Panc1 (cell line): ENCODE measurements at regions not wholly inside any gene's neighbourhood (a gene's known extent, or its start where the extent isn't known, plus 50 kb on each side); places are given as distances from the start of the nearest gene placed in this dataset.

Experiments used
- ATAC-seq: fragments of 200-7000 bp; cut with Tn5 transposase; 2 replicates; pipeline ENCODE4 v1.9.1; 2020; ENCODE audit warnings: mild to moderate bottlenecking, moderate library complexity
- BruUV-seq: library from RNA; stranded (reverse); fragments of 400-500 nt; replicated peaks from 2 replicates; lab custom pipeline; 2021; lab: Mats Ljungman, UMichigan
- CTCF ChIA-PET: fragments of 300-600 bp; sonication (Branson Sonifier 250); formaldehyde crosslinking; loops from one replicate; lab custom pipeline; 2022; ENCODE audit warnings: antibody characterized with exemption; lab: Charles Lee
- POLR2A ChIA-PET: fragments of 300-600 bp; sonication (Branson Sonifier 250); formaldehyde crosslinking; loops from one replicate; lab custom pipeline; 2022; ENCODE audit warnings: antibody characterized with exemption; lab: Charles Lee
- DNase-seq: peaks from one replicate; pipeline ENCODE4 v3.0.0-alpha.2; 2010; ENCODE audit warnings: low read depth, low spot score
- H3K27ac ChIP-seq: 2 replicates; pipeline ENCODE4 v1.5.1; 2011; ENCODE audit warnings: mild to moderate bottlenecking, low read length, inconsistent platforms
- H3K27me3 ChIP-seq: fragments of 200-500 bp; sonication (Bioruptor generic); 2 replicates; pipeline ENCODE4 v1.6.0; 2014; ENCODE audit warnings: low read length, inconsistent platforms; ENCODE audit not compliant: control insufficient read depth, insufficient read depth
- H3K36me3 ChIP-seq: fragments of 200-500 bp; sonication (Bioruptor generic); 2 replicates; pipeline ENCODE4 v1.5.1; 2014; ENCODE audit warnings: inconsistent platforms, mild to moderate bottlenecking, low read length, moderate library complexity; ENCODE audit not compliant: control insufficient read depth, insufficient read depth
- H3K4me1 ChIP-seq: 2 replicates; pipeline ENCODE4 v1.5.1; 2011; ENCODE audit warnings: inconsistent platforms, mild to moderate bottlenecking, low read length, moderate library complexity; ENCODE audit not compliant: control insufficient read depth, insufficient read depth
- H3K4me3 ChIP-seq, 2 experiments: 2 replicates each; pipeline ENCODE4 v1.5.1; 2011 to 2012; ENCODE audit warnings: low read depth in 2 of 2, low read length in 2 of 2, mild to moderate bottlenecking in 2 of 2, inconsistent platforms in 1 of 2, moderate library complexity in 1 of 2
- H3K9me3 ChIP-seq: fragments of 200-500 bp; sonication (Bioruptor generic); 2 replicates; pipeline ENCODE4 v1.5.1; 2014; ENCODE audit warnings: low read depth, mild to moderate bottlenecking, inconsistent platforms, low read length, moderate library complexity; ENCODE audit not compliant: control insufficient read depth, insufficient read depth
- POLR2AphosphoS5 ChIP-seq: IDR thresholded peaks from 2 replicates; pipeline ENCODE4 v1.6.1; 2012; ENCODE audit warnings: mild to moderate bottlenecking, low read depth, low read length, moderate library complexity
- REST ChIP-seq, 2 experiments: IDR thresholded peaks; 2 replicates each; pipeline ENCODE4 v1.6.1; 2011 to 2012; ENCODE audit warnings: low read depth in 2 of 2, control low read depth in 1 of 2, low read length in 1 of 2, mild to moderate bottlenecking in 1 of 2, moderate library complexity in 1 of 2; ENCODE audit not compliant: insufficient read depth in 1 of 2
- SIN3A ChIP-seq: IDR thresholded peaks from 2 replicates; pipeline ENCODE4 v1.6.1; 2012; ENCODE audit warnings: low read depth, mild to moderate bottlenecking, low read length, moderate library complexity, borderline replicate concordance; ENCODE audit not compliant: insufficient read depth
- TCF7L2 ChIP-seq: IDR thresholded peaks from 2 replicates; pipeline ENCODE4 v1.6.1; 2011; ENCODE audit warnings: mild to moderate bottlenecking, low read depth, low read length, inconsistent platforms
- in situ Hi-C: cut with HindIII; loops from 2 replicates; pipeline ENCODE4 v1.10.0; 2016; ENCODE audit warnings: low sequenced_read_pairs, low pct_unique_long_range_greater_than_20kb
- intact Hi-C: fragments of 100-400 bp; cut with micrococcal nuclease; formaldehyde crosslinking; loops from one replicate; pipeline ENCODE4 v1.10.0; 2022; ENCODE audit not compliant: unreplicated experiment
- TF ChIP-seq, protein P1 (sequence below): fragments of 450-650 bp; IDR thresholded peaks from 2 replicates; pipeline ENCODE4 v1.5.1; 2017; ENCODE audit warnings: mild to moderate bottlenecking

- peaks cover 4% of the 10 kb centered on the region; the same call in 1 of the 2 replicates for H3K27me3 ChIP-seq
- intact Hi-C loops = no loop called here
Measured at GRCh38 chr12:111196532-111196931, 172.4 kb downstream of the PHETA1 start.

GRCh38 chr12:111195316-111195715, 173.6 kb downstream of the PHETA1 start:
- in situ Hi-C loops (no loop called here), intact Hi-C loops (no loop called here)
- ChIA-PET POLR2A (no interaction called here), CTCF (no interaction called here)
- Histone ChIP-seq H3K36me3 (no peaks in the 10 kb centered on the region), H3K9me3 (no peaks in the 10 kb centered on the region), H3K4me1 (no peaks in the 10 kb centered on the region), H3K27me3 (peaks cover 5% of the 10 kb centered on the region), H3K4me3 (no peak overlapping the region), H3K27ac (no peak overlapping the region)
- DNase-seq (no peak), ATAC-seq (no peak)
- no TSS peak for BruUV-seq
- TF ChIP-seq REST (IDR thresholded peaks at IDR 0.05; ENCODE audit: insufficient read depth in 1 of 2, low read depth in 2 of 2, low read length in 1 of 2) (no peak), SIN3A (no peak), TCF7L2 (no peak), POLR2AphosphoS5 (no peak)
- TF ChIP-seq, protein P1, sequence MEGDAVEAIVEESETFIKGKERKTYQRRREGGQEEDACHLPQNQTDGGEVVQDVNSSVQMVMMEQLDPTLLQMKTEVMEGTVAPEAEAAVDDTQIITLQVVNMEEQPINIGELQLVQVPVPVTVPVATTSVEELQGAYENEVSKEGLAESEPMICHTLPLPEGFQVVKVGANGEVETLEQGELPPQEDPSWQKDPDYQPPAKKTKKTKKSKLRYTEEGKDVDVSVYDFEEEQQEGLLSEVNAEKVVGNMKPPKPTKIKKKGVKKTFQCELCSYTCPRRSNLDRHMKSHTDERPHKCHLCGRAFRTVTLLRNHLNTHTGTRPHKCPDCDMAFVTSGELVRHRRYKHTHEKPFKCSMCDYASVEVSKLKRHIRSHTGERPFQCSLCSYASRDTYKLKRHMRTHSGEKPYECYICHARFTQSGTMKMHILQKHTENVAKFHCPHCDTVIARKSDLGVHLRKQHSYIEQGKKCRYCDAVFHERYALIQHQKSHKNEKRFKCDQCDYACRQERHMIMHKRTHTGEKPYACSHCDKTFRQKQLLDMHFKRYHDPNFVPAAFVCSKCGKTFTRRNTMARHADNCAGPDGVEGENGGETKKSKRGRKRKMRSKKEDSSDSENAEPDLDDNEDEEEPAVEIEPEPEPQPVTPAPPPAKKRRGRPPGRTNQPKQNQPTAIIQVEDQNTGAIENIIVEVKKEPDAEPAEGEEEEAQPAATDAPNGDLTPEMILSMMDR = no peak

More at GRCh38 chr12:111196532-111196931, 172.4 kb downstream of the PHETA1 start:
- H3K9me3 ChIP-seq = no peaks in the 10 kb centered on the region
- in situ Hi-C loops = no loop called here
- TF ChIP-seq TCF7L2 = no peak
- TF ChIP-seq REST (IDR thresholded peaks at IDR 0.05; ENCODE audit: insufficient read depth in 1 of 2, low read depth in 2 of 2, low read length in 1 of 2) = no peak
- TF ChIP-seq, protein P1 = no peak
- no peak for TF ChIP-seq POLR2AphosphoS5
- TF ChIP-seq SIN3A = no peak
- H3K4me1 ChIP-seq = no peaks in the 10 kb centered on the region
- H3K4me3 ChIP-seq = no peak overlapping the region
- DNase-seq = no peak
- no peak for ATAC-seq
- no TSS peak for BruUV-seq
- H3K36me3 ChIP-seq = no peaks in the 10 kb centered on the region
- H3K27ac ChIP-seq = no peak overlapping the region
- ChIA-PET CTCF (no interaction called here), POLR2A (no interaction called here)
